ENCODE measurements at regions not wholly inside any gene's neighbourhood (a gene's known extent, or its start where the extent isn't known, plus 50 kb on each side); places are given as distances from the start of the nearest gene placed in this dataset.

GRCh38 chr2:76639171-76639680, 883.0 kb downstream of the LRRTM4 start:
- DNase-seq = no peak
- Mint-ChIP-seq H3K4me3 (no peak overlapping the region), H3K36me3 (peaks cover 0 to under 1% (median under 1%) of the 10 kb centered on the region in 3 donors), H3K4me1 (no peaks in the 10 kb centered on the region), H3K9me3 (peaks cover 4 to 52% (median 17%) of the 10 kb centered on the region in 6 donors), H3K27ac (no peak overlapping the region), H3K27me3 (ENCODE audit: low read depth in 3 of 3) (peaks cover 0 to 1% (median 0%) of the 10 kb centered on the region in 3 donors)

- Mint-ChIP-seq H3K27me3 (ENCODE audit: low read depth in 3 of 3) (no peaks in the 10 kb centered on the region), H3K27ac (no peak overlapping the region), H3K4me1 (no peaks in the 10 kb centered on the region), H3K9me3 (peaks cover 11 to 42% (median 21%) of the 10 kb centered on the region in 6 donors), H3K4me3 (no peak overlapping the region), H3K36me3 (no peaks in the 10 kb centered on the region)
- no peak for DNase-seq
Observed at GRCh38 chr2:76633276-76633921, 888.8 kb downstream of the LRRTM4 start.

- H3K27ac Mint-ChIP-seq = no peak overlapping the region
- H3K27me3 Mint-ChIP-seq (ENCODE audit: low read depth in 3 of 3) = no peaks in the 10 kb centered on the region
- H3K36me3 Mint-ChIP-seq = no peaks in the 10 kb centered on the region
- no peak overlapping the region for H3K4me3 Mint-ChIP-seq
- no peaks in the 10 kb centered on the region for H3K4me1 Mint-ChIP-seq
- DNase-seq = no peak
- peaks cover 4 to 72% (median 39%) of the 10 kb centered on the region in 6 donors for H3K9me3 Mint-ChIP-seq
Observed at GRCh38 chr2:76625101-76625500, 897.1 kb downstream of the LRRTM4 start.

GRCh38 chr2:76613330-76613729, 902.6 kb upstream of the GCFC2 start:
- Mint-ChIP-seq H3K36me3 (no peaks in the 10 kb centered on the region), H3K27me3 (ENCODE audit: low read depth in 3 of 3) (no peaks in the 10 kb centered on the region), H3K4me1 (no peaks in the 10 kb centered on the region), H3K9me3 (peaks cover 1 to 27% (median 11%) of the 10 kb centered on the region in 6 donors), H3K4me3 (no peak overlapping the region), H3K27ac (no peak overlapping the region)
- DNase-seq = no peak

GRCh38 chr2:76612764-76613163, 902.0 kb upstream of the GCFC2 start:
- Mint-ChIP-seq H3K4me3 (no peak overlapping the region), H3K36me3 (no peaks in the 10 kb centered on the region), H3K9me3 (peaks cover 0 to 23% (median 11%) of the 10 kb centered on the region in 6 donors), H3K4me1 (no peaks in the 10 kb centered on the region), H3K27ac (no peak overlapping the region), H3K27me3 (ENCODE audit: low read depth in 3 of 3) (no peaks in the 10 kb centered on the region)
- DNase-seq = no peak

- no peaks in the 10 kb centered on the region for H3K36me3 Mint-ChIP-seq
- H3K4me1 Mint-ChIP-seq = no peaks in the 10 kb centered on the region
- peaks cover 0 to 1% (median 0%) of the 10 kb centered on the region in 3 donors for H3K27me3 Mint-ChIP-seq (ENCODE audit: low read depth in 3 of 3)
- H3K27ac Mint-ChIP-seq = no peak overlapping the region
- DNase-seq = no peak
- peaks cover 0 to 24% (median 10%) of the 10 kb centered on the region in 6 donors for H3K9me3 Mint-ChIP-seq
- no peak overlapping the region for H3K4me3 Mint-ChIP-seq
Observed at GRCh38 chr2:76610451-76610850, 899.7 kb upstream of the GCFC2 start.

- no peak for DNase-seq
- no peaks in the 10 kb centered on the region for H3K27me3 Mint-ChIP-seq (ENCODE audit: low read depth in 3 of 3)
- H3K36me3 Mint-ChIP-seq = peaks cover 0 to 5% (median 0%) of the 10 kb centered on the region in 3 donors
- H3K27ac Mint-ChIP-seq = no peak overlapping the region
- H3K4me3 Mint-ChIP-seq = no peak overlapping the region
- H3K9me3 Mint-ChIP-seq = peaks cover 3 to 36% (median 11%) of the 10 kb centered on the region in 6 donors
- H3K4me1 Mint-ChIP-seq = no peaks in the 10 kb centered on the region
Observed at GRCh38 chr2:76599732-76600368, 889.1 kb upstream of the GCFC2 start.

GRCh38 chr2:76584474-76584873, 873.8 kb upstream of the GCFC2 start:
- no peaks in the 10 kb centered on the region for H3K27me3 Mint-ChIP-seq (ENCODE audit: low read depth in 3 of 3)
- no peak overlapping the region for H3K4me3 Mint-ChIP-seq
- H3K36me3 Mint-ChIP-seq = no peaks in the 10 kb centered on the region
- no peaks in the 10 kb centered on the region for H3K4me1 Mint-ChIP-seq
- peaks cover 5 to 39% (median 7%) of the 10 kb centered on the region in 6 donors for H3K9me3 Mint-ChIP-seq
- no peak overlapping the region for H3K27ac Mint-ChIP-seq
- DNase-seq = no peak

- H3K4me1 Mint-ChIP-seq = no peaks in the 10 kb centered on the region
- no peak overlapping the region for H3K4me3 Mint-ChIP-seq
- no peaks in the 10 kb centered on the region for H3K27me3 Mint-ChIP-seq (ENCODE audit: low read depth in 3 of 3)
- no peak for DNase-seq
- no peak overlapping the region for H3K27ac Mint-ChIP-seq
- no peaks in the 10 kb centered on the region for H3K36me3 Mint-ChIP-seq
- H3K9me3 Mint-ChIP-seq = peaks cover 12 to 60% (median 18%) of the 10 kb centered on the region in 6 donors
Observed at GRCh38 chr2:76579911-76580310, 869.2 kb upstream of the GCFC2 start.

GRCh38 chr2:76572981-76573380, 862.3 kb upstream of the GCFC2 start:
- Mint-ChIP-seq H3K4me1 (no peaks in the 10 kb centered on the region), H3K27ac (no peak overlapping the region), H3K36me3 (no peaks in the 10 kb centered on the region), H3K9me3 (peaks cover 8 to 45% (median 19%) of the 10 kb centered on the region in 6 donors), H3K4me3 (no peak overlapping the region), H3K27me3 (ENCODE audit: low read depth in 3 of 3) (no peaks in the 10 kb centered on the region)
- DNase-seq = no peak

- H3K4me3 Mint-ChIP-seq = no peak overlapping the region
- H3K36me3 Mint-ChIP-seq = no peaks in the 10 kb centered on the region
- H3K9me3 Mint-ChIP-seq = peaks cover 2 to 31% (median 7%) of the 10 kb centered on the region in 6 donors
- no peaks in the 10 kb centered on the region for H3K4me1 Mint-ChIP-seq
- no peak overlapping the region for H3K27ac Mint-ChIP-seq
- no peaks in the 10 kb centered on the region for H3K27me3 Mint-ChIP-seq (ENCODE audit: low read depth in 3 of 3)
- no peak for DNase-seq
Observed at GRCh38 chr2:76569819-76570218, 859.1 kb upstream of the GCFC2 start.

- no peak overlapping the region for H3K4me3 Mint-ChIP-seq
- no peak overlapping the region for H3K27ac Mint-ChIP-seq
- H3K4me1 Mint-ChIP-seq = no peaks in the 10 kb centered on the region
- DNase-seq = no peak
- no peaks in the 10 kb centered on the region for H3K36me3 Mint-ChIP-seq
- peaks cover 0 to 3% (median 0%) of the 10 kb centered on the region in 3 donors for H3K27me3 Mint-ChIP-seq (ENCODE audit: low read depth in 3 of 3)
- peaks cover 0 to 23% (median 7%) of the 10 kb centered on the region in 6 donors for H3K9me3 Mint-ChIP-seq
Observed at GRCh38 chr2:76567478-76567877, 856.8 kb upstream of the GCFC2 start.

GRCh38 chr2:76564734-76565133, 854.0 kb upstream of the GCFC2 start:
- H3K27me3 Mint-ChIP-seq (ENCODE audit: low read depth in 3 of 3) = peaks cover 0 to 3% (median 2%) of the 10 kb centered on the region in 3 donors
- no peaks in the 10 kb centered on the region for H3K4me1 Mint-ChIP-seq
- no peak overlapping the region for H3K4me3 Mint-ChIP-seq
- H3K36me3 Mint-ChIP-seq = no peaks in the 10 kb centered on the region
- DNase-seq = no peak
- peaks cover 0 to 13% (median 6%) of the 10 kb centered on the region in 6 donors for H3K9me3 Mint-ChIP-seq
- no peak overlapping the region for H3K27ac Mint-ChIP-seq

GRCh38 chr2:76563730-76564129, 853.0 kb upstream of the GCFC2 start:
- H3K27ac Mint-ChIP-seq = no peak overlapping the region

More at GRCh38 chr2:76563730-76564129, 853.0 kb upstream of the GCFC2 start:
- H3K36me3 Mint-ChIP-seq = no peaks in the 10 kb centered on the region
- H3K4me1 Mint-ChIP-seq = no peaks in the 10 kb centered on the region
- DNase-seq = no peak
- no peak overlapping the region for H3K4me3 Mint-ChIP-seq
- H3K27me3 Mint-ChIP-seq (ENCODE audit: low read depth in 3 of 3) = peaks cover 0 to 3% (median 2%) of the 10 kb centered on the region in 3 donors
- H3K9me3 Mint-ChIP-seq = peaks cover 0 to 13% (median 4%) of the 10 kb centered on the region in 6 donors

All from immature natural killer cell (primary cell).